Skin of body (tissue), 1 donor: ENCODE measurements at regions not wholly inside any gene's neighbourhood (a gene's known extent, or its start where the extent isn't known, plus 50 kb on each side); places are given as distances from the start of the nearest gene placed in this dataset.
"Not testable (repeated sequence)": the region's sequence is repeated elsewhere in the genome, so short reads cannot be mapped to it uniquely, and the experiment has no call there.

ENCODE experiments used
- DNase-seq: peaks from one replicate; lab custom pipeline; 2025; lab: John Stamatoyannopoulos, UW

DNA sequence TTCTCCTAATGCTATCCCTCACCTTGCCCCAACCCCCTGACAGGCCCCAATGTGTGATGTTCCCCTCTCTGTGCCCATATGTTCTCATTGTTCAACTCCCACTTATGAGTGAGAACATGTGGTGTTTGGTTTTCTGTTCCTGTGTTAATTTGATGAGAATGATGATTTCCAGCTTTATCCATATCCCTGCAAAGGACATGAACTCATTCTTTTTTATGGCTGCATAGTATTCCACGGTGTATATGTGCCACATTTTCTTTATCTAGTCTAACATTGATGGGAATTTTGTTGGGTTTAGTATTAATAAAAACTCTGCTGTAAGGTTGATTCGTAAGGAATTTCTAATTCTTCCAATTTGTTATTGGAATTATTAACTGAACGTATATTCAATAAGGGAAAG lies 450.2 kb downstream of the BTG1 start:
- not testable (repeated sequence) for DNase-seq

GRCh38 chr12:91690531-91690930 lies 455.1 kb downstream of the BTG1 start:
- no peak for DNase-seq

DNA sequence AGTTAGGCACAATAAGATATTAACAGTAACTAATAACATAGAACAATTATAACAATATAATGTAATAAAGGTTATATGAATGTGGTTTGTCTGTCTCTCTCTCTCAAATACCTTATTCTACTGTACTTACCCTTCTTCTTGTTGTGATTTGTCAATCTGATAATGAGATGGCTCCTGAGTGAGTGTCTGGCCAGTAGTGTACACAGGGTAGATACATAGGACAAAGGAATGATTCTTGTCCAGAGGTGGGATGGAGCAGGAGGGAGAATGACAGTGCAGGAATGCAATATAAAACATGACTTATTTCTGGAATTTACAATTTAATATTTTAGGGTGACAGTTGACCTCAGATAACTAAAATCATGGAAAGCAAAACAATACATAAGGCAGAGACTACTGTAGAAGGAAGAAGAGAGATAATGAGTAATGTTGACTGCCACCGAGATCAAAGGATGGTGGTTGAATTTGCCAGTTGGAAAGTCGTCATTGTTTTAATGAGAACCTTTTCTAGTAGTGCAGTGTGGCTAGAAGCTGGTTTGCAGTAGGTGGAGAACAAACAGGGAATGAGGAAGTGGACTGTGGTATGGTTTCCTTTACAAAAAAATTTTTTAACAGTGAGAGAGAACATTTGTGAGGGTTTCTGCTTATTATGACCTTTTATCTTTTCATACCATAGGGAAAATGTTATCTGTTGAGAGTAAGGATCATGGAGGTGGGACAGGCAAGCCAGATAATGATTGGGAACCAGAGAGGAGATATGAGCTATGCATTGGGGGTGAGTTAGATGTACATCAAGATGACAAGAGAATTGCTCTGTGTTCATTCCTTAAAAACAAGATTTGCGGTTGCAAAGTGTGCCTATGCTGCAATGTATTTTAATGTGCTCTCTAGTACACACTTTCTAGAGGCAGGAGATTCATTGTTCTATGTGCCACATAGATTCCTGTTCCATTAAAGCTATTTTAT lies 458.3 kb downstream of the BTG1 start:
- DNase-seq: no peak

DNA sequence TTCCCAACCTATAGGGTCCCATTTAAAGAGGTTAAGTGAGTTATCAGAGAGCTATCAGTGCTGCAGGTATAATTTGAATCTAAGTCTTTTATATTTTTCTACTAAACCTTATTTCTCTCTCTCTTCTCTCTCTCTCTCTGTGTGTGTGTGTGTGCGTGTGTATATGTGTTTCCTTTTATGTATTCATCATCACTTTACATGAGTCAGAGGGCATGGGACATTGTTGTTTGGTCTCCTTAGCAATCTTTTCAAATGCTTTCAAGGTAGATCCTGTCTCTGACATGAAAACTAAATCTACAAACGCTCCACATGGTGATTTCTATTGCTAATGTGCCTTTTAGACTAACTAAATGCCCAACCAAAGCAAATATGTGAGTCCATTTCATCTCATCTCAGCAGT lies 459.7 kb downstream of the BTG1 start:
- no peak for DNase-seq

DNA sequence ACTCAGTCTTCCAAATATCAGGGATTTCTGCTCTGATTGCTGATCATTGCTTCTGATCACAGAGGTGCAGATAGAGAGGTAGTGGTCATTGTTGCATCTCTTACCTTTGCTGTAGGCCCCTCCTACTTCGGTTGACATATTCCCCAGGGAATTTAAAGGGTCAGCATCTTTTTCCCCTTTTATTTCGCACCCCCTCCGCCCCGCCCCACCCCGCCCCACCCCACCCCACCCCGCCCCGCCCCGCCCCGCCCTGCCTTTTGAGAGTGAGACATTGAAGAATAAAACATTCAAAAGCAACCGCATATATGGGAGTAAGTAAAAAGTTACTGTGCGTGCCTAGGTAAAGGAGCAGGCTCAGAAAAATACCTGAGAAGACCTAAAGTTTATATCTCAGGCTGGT lies 463.9 kb downstream of the BTG1 start:
- no peak for DNase-seq

- no peak for DNase-seq
These were observed 464.8 kb downstream of the BTG1 start for GRCh38 chr12:91680864-91681263.

DNA sequence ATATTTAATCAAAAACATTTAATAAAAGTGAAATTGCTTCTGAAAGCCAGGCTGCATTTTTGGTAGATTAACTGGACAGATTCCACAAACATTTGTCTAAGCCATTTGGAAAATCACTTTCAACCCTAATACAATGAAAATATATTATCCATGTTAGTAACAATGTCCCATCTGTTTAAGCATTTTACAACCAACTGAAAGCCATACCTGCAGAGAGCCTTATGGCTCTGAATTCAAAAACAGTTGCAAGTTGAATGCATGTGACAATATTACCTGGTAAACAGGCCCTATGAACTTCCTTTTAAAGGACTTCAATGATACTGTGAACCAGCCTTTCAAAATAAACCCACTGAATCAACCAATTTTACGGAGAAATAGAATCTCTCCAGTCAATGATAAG lies 468.1 kb downstream of the BTG1 start:
- DNase-seq: no peak

DNA sequence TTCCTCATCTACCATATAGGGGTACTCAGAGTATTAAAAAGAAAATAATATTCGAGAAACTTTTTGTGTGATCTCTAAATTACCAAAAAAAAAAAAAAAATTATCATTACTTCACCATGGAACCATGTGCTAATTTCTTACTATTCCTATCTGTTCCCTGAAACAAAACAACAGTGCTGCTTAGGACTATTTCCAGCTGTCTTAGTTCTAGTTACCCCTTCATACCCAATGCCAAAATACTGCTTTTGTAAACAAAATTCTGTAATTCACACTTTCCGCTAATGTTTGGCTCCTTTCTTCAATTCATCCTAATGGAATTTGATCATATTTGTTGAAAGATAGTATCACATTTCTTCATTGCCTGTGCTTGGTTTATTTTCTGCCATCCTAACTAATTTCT lies 470.2 kb downstream of the BTG1 start:
- no peak for DNase-seq

DNA sequence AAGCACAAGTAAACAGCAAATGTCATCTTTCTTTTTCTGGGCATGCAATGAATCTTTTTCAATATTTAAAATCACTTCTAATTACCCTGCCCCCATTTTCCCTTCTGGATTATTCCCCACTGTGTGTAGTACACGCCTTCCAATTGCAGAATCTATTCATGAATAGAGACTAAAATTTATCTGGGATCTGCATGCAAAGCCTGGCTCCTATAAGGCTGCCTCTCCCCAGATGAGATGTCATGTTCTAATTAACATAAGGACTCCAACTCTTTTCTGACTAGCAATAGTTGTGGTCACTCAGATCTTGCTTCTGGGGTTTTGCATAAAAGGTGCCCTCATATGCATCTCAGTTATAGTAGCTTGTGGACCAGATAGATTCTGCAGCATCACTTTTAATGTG lies 473.5 kb downstream of the BTG1 start:
- no peak for DNase-seq

DNA sequence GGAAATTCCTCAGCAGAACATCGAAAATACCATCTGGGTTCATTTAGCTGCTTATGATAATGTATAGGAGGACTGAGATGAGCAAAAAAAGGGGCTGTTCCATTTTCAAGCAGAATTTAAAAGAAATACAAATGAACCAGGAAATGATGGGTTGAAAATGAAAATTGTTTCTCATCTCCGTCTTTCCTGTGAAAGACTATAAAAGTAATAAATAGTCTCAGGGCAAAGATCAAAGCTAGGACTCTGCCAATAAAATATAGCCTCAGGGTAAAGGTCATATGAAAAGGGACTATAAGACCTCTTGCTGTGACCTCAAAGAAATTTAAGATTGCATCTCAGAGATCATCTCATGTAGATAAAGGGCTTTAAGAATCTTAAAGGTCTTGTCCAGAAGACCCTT lies 478.0 kb downstream of the BTG1 start:
- no peak for DNase-seq

- DNase-seq: no peak
These were observed 481.1 kb upstream of the DCN start for GRCh38 chr12:91663744-91664143.

GRCh38 chr12:91663310-91663709 lies 480.7 kb upstream of the DCN start:
- no peak for DNase-seq

DNA sequence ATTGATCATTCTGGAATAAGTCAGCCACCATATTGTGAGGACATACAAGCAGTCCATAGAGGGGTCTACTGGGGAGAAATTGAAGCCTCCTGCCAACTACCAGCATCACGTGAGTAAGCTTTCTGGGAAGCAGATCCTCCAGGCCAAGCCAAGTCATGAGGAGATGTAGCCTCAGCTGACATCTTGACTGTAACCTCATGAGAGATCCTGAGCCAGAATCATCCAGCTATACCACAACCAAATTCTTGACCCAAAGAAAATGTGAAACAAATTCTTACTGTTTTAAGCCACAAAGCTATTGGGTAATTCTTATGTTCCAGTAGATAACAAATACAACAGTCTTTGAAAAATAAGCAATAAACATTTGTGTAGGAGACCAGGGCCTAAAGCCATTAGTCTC lies 479.4 kb upstream of the DCN start:
- no peak for DNase-seq

DNA sequence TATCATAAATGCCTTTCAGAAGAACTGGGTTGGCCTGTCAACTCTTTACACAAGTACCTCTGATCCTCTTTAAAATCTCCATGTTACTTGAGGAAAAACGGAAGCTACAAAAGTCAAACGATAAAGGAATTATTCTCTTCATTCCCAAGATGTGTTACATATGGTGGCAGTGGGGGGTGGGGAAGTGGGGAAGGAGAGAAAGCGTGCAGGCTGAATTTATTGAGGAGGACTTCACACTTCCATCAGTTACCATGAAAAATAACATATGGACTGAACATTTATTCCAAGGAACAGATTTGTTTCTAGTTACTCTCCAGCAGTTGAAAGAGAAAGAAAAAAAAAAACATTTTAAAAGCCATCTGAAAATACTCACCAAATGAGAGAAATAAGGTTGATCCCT lies 474.4 kb upstream of the DCN start:
- peak; percentile 36 for DNase-seq

DNA sequence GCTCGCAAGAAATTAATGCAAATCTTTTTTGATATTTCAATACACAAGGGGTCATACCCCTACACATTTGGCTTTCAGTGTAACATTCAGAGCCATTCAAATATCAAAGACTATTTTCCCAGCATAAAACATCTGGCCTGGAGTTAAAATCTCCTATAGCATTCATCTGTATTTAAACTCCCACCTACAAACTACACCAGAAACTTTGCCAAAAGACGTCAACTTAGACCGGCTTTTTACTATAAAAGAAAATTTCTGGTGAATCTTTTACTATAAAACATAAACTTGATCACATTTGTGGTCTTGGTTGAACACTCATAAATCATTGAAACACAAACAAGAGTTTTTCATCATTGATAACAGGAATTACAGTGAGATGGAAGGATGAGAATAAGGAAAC lies 473.3 kb upstream of the DCN start:
- no peak for DNase-seq

GRCh38 chr12:91654087-91654486 lies 471.5 kb upstream of the DCN start:
- DNase-seq: no peak

DNA sequence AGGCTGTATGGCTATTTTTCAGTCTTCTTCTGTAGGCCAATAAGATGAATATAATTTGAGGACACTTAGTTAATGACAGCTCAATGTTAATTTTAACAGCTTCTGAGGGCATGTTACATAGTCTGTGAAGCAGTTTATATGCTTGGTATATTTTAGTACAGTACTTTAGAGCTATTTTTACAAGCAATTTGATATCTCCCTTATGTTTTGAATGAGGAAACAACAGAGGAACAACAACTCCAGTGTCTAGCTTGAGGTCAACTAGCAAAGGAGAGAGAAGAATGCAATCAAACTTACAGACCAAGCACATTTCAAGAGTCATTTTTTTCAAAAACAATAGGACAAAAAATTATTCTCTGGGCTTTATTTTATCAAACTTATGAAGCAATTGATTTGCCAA lies 469.1 kb upstream of the DCN start:
- DNase-seq: no peak

GRCh38 chr12:91643763-91644162 lies 461.1 kb upstream of the DCN start:
- DNase-seq: no peak

DNA sequence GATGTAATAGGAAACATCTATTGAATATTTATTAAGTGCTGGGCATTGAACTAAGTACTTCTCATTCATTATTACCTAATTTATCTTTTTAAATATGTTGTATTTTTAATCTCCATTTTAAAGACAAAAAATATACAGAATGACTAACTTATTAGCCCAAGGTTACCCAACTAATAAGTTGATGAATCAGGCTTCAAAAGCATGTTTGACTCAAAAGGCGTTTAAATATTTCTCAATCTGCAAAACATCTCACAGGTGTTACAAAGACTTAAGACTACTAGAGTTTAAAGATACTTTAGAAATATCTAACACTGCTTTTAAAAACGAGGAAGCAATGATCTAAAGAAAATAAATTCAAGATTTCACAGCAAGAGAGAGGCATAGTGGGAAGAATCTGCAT lies 457.4 kb upstream of the DCN start:
- DNase-seq: no peak

- DNase-seq: no peak
These were observed 456.7 kb upstream of the DCN start for GRCh38 chr12:91639327-91639726.

DNA sequence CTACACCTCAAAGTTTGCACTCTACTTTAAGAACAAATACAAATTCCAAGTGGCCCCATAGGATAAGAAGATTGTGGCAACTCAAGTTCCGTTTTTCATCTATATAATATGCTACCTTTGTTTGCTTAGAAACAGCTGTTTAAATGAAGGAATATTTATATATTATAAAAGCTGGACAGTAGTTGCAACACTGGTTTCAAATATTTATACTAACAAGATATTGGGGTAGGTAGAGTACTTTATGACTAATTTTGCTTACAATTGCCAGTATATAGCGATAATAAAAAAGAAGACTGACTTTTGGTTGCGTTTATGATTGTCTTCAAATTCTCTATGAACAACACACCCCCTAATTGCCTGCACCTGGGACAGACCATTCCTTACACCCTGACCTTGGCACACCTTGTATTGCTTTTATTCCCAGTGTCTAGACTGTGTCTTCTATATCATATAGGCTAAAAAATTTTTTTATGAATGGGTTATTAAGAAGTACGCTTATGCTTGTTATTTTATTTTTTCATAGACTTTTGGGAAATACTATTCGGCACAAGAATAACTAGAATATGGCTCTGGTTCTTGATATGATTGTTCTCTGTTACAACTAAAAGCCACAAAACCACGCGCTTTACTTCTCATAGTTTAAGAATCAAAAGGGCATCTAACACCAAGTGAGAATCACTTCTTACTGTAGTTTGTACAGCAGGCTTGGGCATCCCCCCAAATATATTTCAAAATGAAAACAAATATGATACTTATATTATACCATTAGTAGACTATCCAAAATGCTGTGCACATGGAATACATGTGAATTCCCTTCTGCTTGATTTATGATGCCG lies 455.4 kb upstream of the DCN start:
- no peak for DNase-seq

DNA sequence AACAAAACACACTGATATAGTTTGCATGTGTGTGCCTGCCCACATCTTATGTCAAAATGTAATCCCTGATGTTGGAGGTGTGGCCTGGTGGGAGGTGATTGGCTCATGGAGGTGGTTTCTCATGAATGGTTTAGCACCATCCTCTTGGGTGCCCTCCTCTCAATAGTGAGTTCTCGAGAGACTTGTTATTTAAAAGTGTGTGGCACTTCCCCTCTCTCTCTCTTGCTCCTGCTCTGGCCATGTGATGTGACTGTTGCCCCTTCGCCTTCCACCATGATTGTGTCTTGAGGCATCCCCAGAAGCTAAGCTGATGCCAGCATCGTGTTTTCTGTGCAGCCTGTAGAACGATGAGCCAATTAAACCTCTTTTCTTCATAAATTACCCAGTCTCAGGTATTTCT lies 454.1 kb upstream of the DCN start:
- DNase-seq: no peak

- DNase-seq: not testable (repeated sequence)
These were observed 451.7 kb upstream of the DCN start for GRCh38 chr12:91634386-91634713.
